HEK293T (cell line): ENCODE measurements at regions not wholly inside any gene's neighbourhood (a gene's known extent, or its start where the extent isn't known, plus 50 kb on each side); places are given as distances from the start of the nearest gene placed in this dataset.
A peak's percentile ranks its signal among the peaks of the same experiment; 100 is the strongest.

Source experiments
- CTCF ChIA-PET: fragments of 350-600 bp; formaldehyde crosslinking; extraction: SDS; loops from one replicate; lab custom pipeline; 2021; ENCODE audit warnings: antibody characterized with exemption, inconsistent platforms; lab: Yijun Ruan, JAX
- POLR2A ChIA-PET: fragments of 350-600 bp; formaldehyde crosslinking; extraction: SDS; loops from one replicate; lab custom pipeline; 2020; ENCODE audit warnings: antibody characterized with exemption, inconsistent platforms; lab: Yijun Ruan, JAX
- DNase-seq: peaks from one replicate; pipeline ENCODE4 v3.0.0; 2012; ENCODE audit warnings: mixed read lengths; ENCODE audit errors: extremely low spot score
- ARNT ChIP-seq: fragments of 450-650 bp; IDR thresholded peaks from 2 replicates; pipeline ENCODE4 v1.6.1; 2017; ENCODE audit warnings: mild to moderate bottlenecking
- BHLHE40 ChIP-seq: fragments of 450-650 bp; IDR thresholded peaks from 2 replicates; pipeline ENCODE4 v1.6.1; 2016; ENCODE audit warnings: mild to moderate bottlenecking, moderate library complexity, borderline replicate concordance
- CTBP1 ChIP-seq: fragments of 450-650 bp; IDR thresholded peaks from 2 replicates; pipeline ENCODE4 v1.6.1; 2016; ENCODE audit warnings: borderline replicate concordance
- ELF4 ChIP-seq: fragments of 450-650 bp; IDR thresholded peaks from 2 replicates; pipeline ENCODE4 v1.6.1; 2017; ENCODE audit warnings: antibody characterized with exemption
- FOXA1 ChIP-seq: fragments of 450-650 bp; IDR thresholded peaks from 2 replicates; pipeline ENCODE4 v1.6.1; 2016; ENCODE audit warnings: mild to moderate bottlenecking
- FOXK2 ChIP-seq: fragments of 450-650 bp; IDR thresholded peaks from 2 replicates; pipeline ENCODE4 v1.6.1; 2016; ENCODE audit warnings: mild to moderate bottlenecking
- FOXM1 ChIP-seq: fragments of 450-650 bp; IDR thresholded peaks from 2 replicates; pipeline ENCODE4 v1.6.1; 2017; ENCODE audit warnings: mild to moderate bottlenecking, borderline replicate concordance
- HDGF ChIP-seq: fragments of 450-650 bp; IDR thresholded peaks from 2 replicates; pipeline ENCODE4 v1.6.1; 2017; ENCODE audit warnings: antibody characterized with exemption, borderline replicate concordance
- L3MBTL2 ChIP-seq: fragments of 450-650 bp; conservative IDR thresholded peaks from 2 replicates; pipeline ENCODE4 v1.6.1; 2016; ENCODE audit warnings: mild to moderate bottlenecking
- LEF1 ChIP-seq: fragments of 450-650 bp; IDR thresholded peaks from 2 replicates; pipeline ENCODE4 v1.6.1; 2017; ENCODE audit warnings: mild to moderate bottlenecking, borderline replicate concordance
- NFRKB ChIP-seq: fragments of 450-650 bp; IDR thresholded peaks from 2 replicates; pipeline ENCODE4 v1.6.1; 2016; ENCODE audit warnings: mild to moderate bottlenecking, moderate library complexity
- SP1 ChIP-seq: fragments of 450-650 bp; IDR thresholded peaks from 2 replicates; pipeline ENCODE4 v1.6.1; 2017
- SUZ12 ChIP-seq: fragments of 450-650 bp; IDR thresholded peaks from 2 replicates; pipeline ENCODE4 v1.6.1; 2016; ENCODE audit warnings: mild to moderate bottlenecking
- TARDBP ChIP-seq: fragments of 450-650 bp; IDR thresholded peaks from 2 replicates; pipeline ENCODE4 v1.6.1; 2016
- ZNF384 ChIP-seq: fragments of 450-650 bp; IDR thresholded peaks from 2 replicates; pipeline ENCODE4 v1.6.1; 2016
- TF ChIP-seq, protein P1 (sequence below): fragments of 450-650 bp; IDR thresholded peaks from 2 replicates; pipeline ENCODE4 v1.6.1; 2016

DNA sequence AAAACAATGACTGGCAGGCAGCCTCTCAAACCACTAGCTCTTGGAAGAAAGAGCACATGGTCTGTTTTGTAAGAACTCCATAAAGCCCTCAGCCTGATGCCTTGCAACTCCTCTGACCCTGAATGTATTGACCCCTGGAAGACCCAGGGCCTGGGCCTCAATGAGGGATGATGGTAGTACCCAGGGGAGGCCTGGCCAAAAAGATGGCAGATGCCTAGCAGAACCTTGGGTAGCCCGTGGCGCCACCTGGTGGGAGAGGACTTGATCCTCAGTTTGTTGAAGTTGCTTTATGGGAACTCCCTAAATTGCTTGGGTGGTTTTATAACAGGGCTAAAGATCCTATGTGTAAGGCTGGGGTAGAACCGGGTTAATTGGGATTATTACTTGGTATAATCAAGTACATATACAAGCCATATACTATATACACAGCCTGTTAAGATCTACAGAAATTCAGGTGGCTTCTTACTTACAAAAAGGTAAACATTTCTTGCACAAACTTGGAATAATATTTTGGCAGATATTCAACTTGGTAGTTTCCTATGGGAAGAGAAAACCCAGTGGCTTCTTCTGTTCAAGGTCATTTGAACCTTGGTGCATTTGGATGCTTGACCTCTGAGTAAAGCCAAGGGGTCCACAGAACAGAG lies 95.8 kb upstream of the CACUL1 start:
- CTCF ChIA-PET = interaction anchor here (1.4 kb wide), 1 partner anchor 282 kb away, joined by 5 read pairs; no protein-coding TSS in a partner anchor
- POLR2A ChIA-PET = no interaction called here
- TF ChIP-seq, protein P1, sequence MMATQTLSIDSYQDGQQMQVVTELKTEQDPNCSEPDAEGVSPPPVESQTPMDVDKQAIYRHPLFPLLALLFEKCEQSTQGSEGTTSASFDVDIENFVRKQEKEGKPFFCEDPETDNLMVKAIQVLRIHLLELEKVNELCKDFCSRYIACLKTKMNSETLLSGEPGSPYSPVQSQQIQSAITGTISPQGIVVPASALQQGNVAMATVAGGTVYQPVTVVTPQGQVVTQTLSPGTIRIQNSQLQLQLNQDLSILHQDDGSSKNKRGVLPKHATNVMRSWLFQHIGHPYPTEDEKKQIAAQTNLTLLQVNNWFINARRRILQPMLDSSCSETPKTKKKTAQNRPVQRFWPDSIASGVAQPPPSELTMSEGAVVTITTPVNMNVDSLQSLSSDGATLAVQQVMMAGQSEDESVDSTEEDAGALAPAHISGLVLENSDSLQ = no peak
- TF ChIP-seq FOXM1 (no peak), ELF4 (no peak), HDGF (no peak), SP1 (no peak), SUZ12 (no peak), ZNF384 (no peak), CTBP1 (no peak), L3MBTL2 (no peak), FOXA1 (no peak), TARDBP (no peak), FOXK2 (no peak)
- DNase-seq = peak; percentile 79

DNA sequence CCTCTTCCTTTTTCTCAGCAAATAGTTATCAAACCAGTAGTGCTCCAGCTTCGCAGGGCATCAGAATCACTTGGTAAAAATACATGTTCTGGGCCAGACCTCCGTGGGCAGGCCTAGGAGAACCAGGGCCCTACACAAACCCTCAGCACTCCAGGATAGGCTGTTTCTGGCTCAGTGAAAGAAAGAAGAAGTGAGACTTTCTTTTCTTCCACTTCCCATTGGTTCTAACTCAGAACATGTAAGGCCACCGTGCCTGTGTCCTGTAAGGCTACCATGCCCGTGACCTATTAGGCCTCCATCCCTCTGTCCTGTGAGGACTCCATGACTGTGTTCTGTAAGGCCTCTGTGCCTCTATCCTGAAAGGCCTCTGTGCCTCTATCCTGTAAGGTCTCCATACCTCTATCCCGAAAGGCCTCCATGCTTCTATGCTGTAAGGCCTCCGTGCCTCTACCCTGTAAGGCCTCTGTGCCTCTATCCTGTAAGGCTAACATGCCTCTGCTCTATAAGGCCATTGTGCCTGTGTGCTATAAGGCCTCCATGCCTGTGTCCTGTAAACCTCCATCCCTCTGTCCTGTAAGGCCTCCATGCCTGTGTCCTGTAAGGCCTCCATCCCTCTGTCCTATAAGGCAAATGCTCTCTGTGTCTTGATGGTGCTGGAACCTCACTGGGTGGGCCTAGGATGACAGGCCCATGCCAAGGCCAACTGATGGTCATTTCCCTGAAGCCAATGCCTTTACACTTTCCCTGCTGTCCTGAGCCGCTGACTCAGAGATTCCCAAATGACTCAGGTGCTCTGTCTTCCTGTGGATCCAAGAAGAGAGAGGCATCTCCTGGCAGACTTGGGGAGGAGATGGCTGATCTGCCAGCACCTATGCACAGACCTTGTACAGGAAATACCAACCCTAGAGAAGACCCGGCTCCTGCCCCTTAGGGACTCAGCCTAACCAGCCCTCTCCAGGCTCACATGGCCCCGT lies 96.6 kb upstream of the CACUL1 start:
- no peak for TF ChIP-seq ZNF384
- TF ChIP-seq LEF1 = no peak
- TF ChIP-seq FOXK2 = no peak
- no peak for TF ChIP-seq ARNT
- TF ChIP-seq FOXM1 = no peak
- no peak for TF ChIP-seq TARDBP
- TF ChIP-seq BHLHE40 = no peak
- DNase-seq = no peak

DNA sequence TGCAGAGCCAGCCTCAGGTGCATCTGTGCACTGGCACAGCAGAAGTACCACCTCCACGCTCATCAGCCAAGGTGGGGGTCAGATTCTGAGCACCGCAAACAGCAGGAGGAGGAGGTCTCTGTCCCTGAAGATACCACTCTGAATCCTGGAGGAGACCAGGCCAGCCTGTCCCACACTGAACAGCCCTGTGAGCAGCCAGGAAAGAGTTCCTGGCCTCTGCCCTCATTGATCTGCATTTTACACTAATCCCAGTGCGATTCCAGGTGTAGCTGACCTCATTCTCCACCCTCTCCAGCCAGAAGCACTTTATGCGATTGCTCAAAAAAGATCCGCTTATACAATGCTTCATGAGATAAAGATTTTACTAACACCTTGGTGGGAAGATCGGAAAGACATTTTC lies 99.1 kb upstream of the CACUL1 start:
- TF ChIP-seq CTBP1 (no peak), BHLHE40 (no peak), SUZ12 (no peak), FOXK2 (no peak), HDGF (no peak)
- POLR2A ChIA-PET = no interaction called here
- CTCF ChIA-PET = no interaction called here
- no peak for DNase-seq

More for the DNA sequence above, 96.6 kb upstream of the CACUL1 start:
- POLR2A ChIA-PET = no interaction called here
- CTCF ChIA-PET = interaction anchor here (1.4 kb wide), 1 partner anchor 283 kb away, joined by 5 read pairs; no protein-coding TSS in a partner anchor

DNA sequence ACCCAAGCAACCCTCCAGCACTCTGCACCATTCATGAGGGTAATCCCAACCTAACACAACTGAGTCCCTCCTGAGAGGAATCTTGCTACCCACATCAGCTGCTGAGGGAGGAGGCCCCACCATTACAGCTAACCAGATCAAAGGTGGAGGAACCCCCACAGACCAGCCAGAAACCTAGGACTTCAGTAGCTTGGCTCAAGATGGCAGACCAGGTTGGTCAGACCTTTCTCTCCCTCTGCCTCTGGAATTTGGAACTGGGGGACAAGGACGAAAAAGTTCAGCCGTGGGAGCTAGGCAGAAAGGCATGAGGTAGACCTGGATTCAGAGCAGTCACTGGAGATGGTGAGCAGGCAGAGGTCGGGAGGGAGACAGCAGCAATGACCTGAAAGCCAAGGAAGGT lies 101.3 kb upstream of the CACUL1 start:
- TF ChIP-seq FOXA1 (no peak), SUZ12 (no peak), FOXK2 (no peak), L3MBTL2 (no peak), ARNT (no peak), NFRKB (no peak), TARDBP (no peak), ELF4 (no peak), FOXM1 (no peak), HDGF (no peak), CTBP1 (no peak)
- TF ChIP-seq, protein P1 = no peak
- DNase-seq = no peak
- ChIA-PET CTCF (no interaction called here), POLR2A (no interaction called here)

DNA sequence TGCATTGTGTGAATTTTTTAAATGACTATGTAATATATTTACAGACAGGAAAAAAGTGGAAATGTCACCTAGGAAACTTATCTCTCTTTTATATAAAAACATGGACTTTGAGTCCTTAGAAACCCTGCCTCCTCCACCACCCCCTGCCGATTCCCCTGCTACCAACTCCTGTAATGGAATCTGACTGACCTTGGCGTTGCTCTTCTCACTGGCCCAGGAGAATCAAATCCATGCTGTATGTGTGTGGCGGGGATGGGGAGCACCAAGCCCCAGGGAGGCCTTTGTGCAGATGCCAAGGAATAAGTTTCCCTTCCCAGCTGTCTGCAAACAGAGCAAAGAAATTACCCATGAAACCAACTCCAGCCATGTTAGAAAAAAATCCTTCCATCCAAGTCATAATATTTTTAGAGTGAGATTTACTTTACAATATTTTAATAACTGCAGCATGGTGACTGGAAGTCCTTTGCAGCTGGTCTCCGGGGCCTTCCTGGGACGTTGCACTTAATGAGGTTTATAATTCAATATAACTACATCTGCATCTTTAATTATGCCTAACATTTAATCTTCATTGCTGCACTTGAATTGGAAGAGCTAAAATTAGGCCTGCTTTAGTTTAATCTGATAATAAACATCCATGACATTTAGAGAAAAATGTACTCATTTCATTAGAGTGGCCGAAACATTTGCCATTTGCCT lies 111.4 kb upstream of the CACUL1 start:
- DNase-seq = no peak
- CTCF ChIA-PET = no interaction called here
- POLR2A ChIA-PET = no interaction called here
- no peak for TF ChIP-seq TARDBP
- no peak for TF ChIP-seq NFRKB
- no peak for TF ChIP-seq HDGF
- TF ChIP-seq FOXM1 = no peak
- TF ChIP-seq, protein P1 = no peak
- TF ChIP-seq SP1 = no peak
- TF ChIP-seq FOXA1 = no peak
- no peak for TF ChIP-seq LEF1
- no peak for TF ChIP-seq CTBP1
- no peak for TF ChIP-seq ELF4
- no peak for TF ChIP-seq BHLHE40
- no peak for TF ChIP-seq ZNF384
- TF ChIP-seq FOXK2 = no peak
- TF ChIP-seq ARNT = no peak
- no peak for TF ChIP-seq L3MBTL2
- TF ChIP-seq SUZ12 = no peak

DNA sequence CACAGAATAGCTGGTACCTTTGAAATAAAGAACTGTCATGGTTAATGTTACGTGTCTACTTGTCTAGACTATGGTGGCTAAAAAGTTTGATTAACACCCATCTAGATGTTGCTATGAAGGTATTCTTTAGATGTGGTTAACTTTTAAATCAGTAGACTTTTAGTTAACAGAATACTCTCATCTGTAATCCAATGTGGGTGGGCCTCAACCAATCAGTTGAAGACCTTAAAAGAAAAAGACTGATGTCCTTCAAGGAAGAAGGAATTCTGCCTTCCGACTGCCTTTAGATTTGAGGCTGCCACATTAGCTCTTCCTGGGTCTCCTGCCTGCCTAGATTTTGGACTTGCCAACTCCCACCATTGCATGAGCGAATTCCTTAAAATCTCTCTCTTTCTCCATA lies 113.0 kb upstream of the CACUL1 start:
- POLR2A ChIA-PET = no interaction called here
- TF ChIP-seq FOXK2 (no peak), SP1 (no peak), ZNF384 (no peak), BHLHE40 (no peak), FOXM1 (no peak), FOXA1 (no peak), L3MBTL2 (no peak), LEF1 (no peak), SUZ12 (no peak), TARDBP (no peak), CTBP1 (no peak), ARNT (no peak), NFRKB (no peak)
- TF ChIP-seq, protein P1 = no peak
- DNase-seq = no peak
- CTCF ChIA-PET = no interaction called here
